Ovary (tissue), 3 donors: ENCODE measurements at regions not wholly inside any gene's neighbourhood (a gene's known extent, or its start where the extent isn't known, plus 50 kb on each side); places are given as distances from the start of the nearest gene placed in this dataset.

Source experiments
- CTCF ChIP-seq, 3 donors: fragments of 450-650 bp in 2 of 3; fragments of 200-600 bp in 1 of 3; IDR thresholded peaks; one replicate each; pipeline versions ENCODE4 v1.5.1 to v1.8.0; 2016 to 2022; ENCODE audit warnings: antibody characterized with exemption in 3 of 3, mild to moderate bottlenecking in 1 of 3
- EP300 ChIP-seq: sonication (generic); formaldehyde crosslinking; IDR thresholded peaks from one replicate; pipeline ENCODE4 v1.6.1; 2017; ENCODE audit warnings: antibody characterized with exemption
- POLR2A ChIP-seq: fragments of 450-650 bp; IDR thresholded peaks from one replicate; pipeline ENCODE4 v1.6.1; 2017; ENCODE audit warnings: antibody characterized with exemption, mild to moderate bottlenecking, moderate library complexity
- donor health status: DM: no; HTN: no; CAD: no.

GRCh38 chr10:61099756-61100155 lies 155.8 kb upstream of the RHOBTB1 start:
- TF ChIP-seq EP300 (no peak), CTCF (IDR thresholded peaks at IDR 0.05) (no peak), POLR2A (no peak)
